GM12874 (cell line): ENCODE measurements at regions not wholly inside any gene's neighbourhood (a gene's known extent, or its start where the extent isn't known, plus 50 kb on each side); places are given as distances from the start of the nearest gene placed in this dataset.

Source experiments
- TF ChIP-seq, protein P1 (sequence below): IDR thresholded peaks from 2 replicates; pipeline ENCODE4 v1.5.1; 2011; ENCODE audit warnings: low read depth, mild to moderate bottlenecking, control low read depth, low read length, moderate library complexity; ENCODE audit not compliant: insufficient read depth

GRCh38 chr12:11508699-11509098, 113.3 kb upstream of the PRB2 start:
- TF ChIP-seq, protein P1, sequence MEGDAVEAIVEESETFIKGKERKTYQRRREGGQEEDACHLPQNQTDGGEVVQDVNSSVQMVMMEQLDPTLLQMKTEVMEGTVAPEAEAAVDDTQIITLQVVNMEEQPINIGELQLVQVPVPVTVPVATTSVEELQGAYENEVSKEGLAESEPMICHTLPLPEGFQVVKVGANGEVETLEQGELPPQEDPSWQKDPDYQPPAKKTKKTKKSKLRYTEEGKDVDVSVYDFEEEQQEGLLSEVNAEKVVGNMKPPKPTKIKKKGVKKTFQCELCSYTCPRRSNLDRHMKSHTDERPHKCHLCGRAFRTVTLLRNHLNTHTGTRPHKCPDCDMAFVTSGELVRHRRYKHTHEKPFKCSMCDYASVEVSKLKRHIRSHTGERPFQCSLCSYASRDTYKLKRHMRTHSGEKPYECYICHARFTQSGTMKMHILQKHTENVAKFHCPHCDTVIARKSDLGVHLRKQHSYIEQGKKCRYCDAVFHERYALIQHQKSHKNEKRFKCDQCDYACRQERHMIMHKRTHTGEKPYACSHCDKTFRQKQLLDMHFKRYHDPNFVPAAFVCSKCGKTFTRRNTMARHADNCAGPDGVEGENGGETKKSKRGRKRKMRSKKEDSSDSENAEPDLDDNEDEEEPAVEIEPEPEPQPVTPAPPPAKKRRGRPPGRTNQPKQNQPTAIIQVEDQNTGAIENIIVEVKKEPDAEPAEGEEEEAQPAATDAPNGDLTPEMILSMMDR: no peak

GRCh38 chr12:11509326-11509725, 114.0 kb upstream of the PRB2 start:
- TF ChIP-seq, protein P1: no peak

- TF ChIP-seq, protein P1: no peak
Measured at GRCh38 chr12:11510671-11511070, 115.3 kb upstream of the PRB2 start.

DNA sequence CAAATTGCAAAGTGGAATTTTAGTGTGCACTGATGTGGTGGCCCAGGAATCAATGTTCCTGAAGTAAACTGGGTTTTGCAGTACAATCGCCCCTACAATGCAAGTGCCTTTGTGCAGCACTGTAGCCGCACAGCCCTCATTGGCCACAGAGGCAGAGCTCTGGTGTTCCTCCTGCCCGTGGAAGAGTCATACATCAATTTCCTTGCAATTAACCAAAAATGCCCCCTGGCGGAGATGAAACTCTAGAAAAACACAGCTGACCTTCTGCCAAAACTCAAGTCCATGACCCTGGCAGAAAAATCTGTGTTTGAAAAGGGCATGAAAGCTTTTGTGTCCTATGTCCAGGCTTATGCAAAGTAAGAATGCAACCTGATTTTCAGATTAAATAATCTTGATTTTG, 117.9 kb upstream of the PRB2 start:
- TF ChIP-seq, protein P1: no peak

DNA sequence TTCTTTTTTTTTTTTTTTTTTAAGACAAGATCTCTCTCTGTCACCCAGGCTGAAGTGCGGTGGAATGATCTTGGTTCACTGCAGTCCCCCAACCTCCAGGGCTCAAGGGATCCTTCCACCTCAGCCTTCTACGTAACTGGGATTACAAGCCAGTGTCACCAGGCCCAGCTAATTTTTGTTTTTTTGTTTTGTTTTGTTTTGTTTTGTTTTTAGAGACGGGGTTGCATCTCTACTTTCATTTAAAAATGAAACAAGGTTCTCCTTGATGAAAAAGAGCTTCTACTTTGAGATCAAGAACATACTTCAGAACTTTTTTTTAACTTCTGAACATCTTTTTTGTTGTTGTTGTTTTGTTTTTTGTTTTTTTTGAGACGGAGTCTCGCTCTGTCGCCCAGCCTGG, 121.7 kb upstream of the PRB2 start:
- TF ChIP-seq, protein P1: no peak

- TF ChIP-seq, protein P1: no peak
Measured at GRCh38 chr12:11524446-11524845, 125.0 kb upstream of the ETV6 start.

GRCh38 chr12:11534064-11534463, 115.4 kb upstream of the ETV6 start:
- TF ChIP-seq, protein P1: no peak

- TF ChIP-seq, protein P1: no peak
Measured at GRCh38 chr12:11535127-11535526, 114.3 kb upstream of the ETV6 start.
